ENCODE measurements at regions not wholly inside any gene's neighbourhood (a gene's known extent, or its start where the extent isn't known, plus 50 kb on each side); places are given as distances from the start of the nearest gene placed in this dataset.
"Not testable (repeated sequence)": the region's sequence is repeated elsewhere in the genome, so short reads cannot be mapped to it uniquely, and the experiment has no call there.

- DNase-seq (ENCODE audit: low read depth): peak; percentile 83
Observed at GRCh38 chrX:44675362-44676024, 132.8 kb upstream of the FUNDC1 start.

GRCh38 chrX:44674906-44675305 is 132.2 kb upstream of the FUNDC1 start:
- DNase-seq (ENCODE audit: low read depth): no peak

DNA sequence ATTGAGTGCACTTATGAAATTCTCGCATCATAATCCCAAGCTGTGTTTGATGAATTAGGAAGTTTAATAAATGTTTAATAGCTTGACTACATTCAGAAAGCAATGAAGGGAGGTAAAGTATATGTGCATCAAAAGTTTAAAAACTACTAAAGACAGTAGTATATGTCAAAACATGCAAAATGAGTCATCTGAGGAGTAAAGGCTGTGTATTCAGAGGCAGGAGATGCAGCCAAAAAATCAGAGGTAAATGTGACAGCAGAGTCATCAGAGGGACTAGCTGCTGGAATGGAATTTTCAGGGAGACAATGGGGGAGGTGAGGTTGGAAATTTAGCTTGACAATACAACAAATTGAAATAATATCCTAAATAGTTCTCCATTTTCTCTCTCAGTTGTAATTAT is 127.0 kb upstream of the FUNDC1 start:
- no peak for DNase-seq (ENCODE audit: low read depth)

- DNase-seq (ENCODE audit: low read depth): no peak
Observed at GRCh38 chrX:44667771-44668170, 125.1 kb upstream of the FUNDC1 start.

- not testable (repeated sequence) for DNase-seq (ENCODE audit: low read depth)
Observed at GRCh38 chrX:44657718-44658246, 115.1 kb upstream of the FUNDC1 start.

GRCh38 chrX:44651358-44651757 is 108.7 kb upstream of the FUNDC1 start:
- no peak for DNase-seq (ENCODE audit: low read depth)

- DNase-seq (ENCODE audit: low read depth): no peak
Observed at GRCh38 chrX:44643723-44644122, 101.1 kb upstream of the FUNDC1 start.

- DNase-seq (ENCODE audit: low read depth): no peak
Observed at GRCh38 chrX:44637282-44637681, 94.6 kb upstream of the FUNDC1 start.

DNA sequence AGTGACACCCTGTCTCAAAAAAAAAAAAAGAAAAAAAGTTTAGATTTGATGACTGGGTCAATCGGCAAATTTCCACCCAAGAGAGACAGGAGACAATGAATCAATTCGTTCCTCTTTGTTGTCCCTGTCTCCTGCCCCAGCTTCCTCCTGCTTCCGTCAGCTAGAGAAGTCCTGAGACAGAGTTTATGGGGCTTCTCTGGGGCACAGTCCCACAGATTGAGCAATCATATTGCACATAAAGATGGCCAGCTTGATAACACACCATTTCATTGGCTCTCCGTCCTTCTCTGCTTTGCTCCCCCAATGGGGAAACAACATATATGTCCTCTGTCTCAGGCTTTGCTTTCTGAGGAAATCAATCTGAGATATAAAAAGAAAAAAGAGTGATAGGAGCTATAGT is 78.4 kb upstream of the FUNDC1 start:
- no peak for DNase-seq (ENCODE audit: low read depth)

DNA sequence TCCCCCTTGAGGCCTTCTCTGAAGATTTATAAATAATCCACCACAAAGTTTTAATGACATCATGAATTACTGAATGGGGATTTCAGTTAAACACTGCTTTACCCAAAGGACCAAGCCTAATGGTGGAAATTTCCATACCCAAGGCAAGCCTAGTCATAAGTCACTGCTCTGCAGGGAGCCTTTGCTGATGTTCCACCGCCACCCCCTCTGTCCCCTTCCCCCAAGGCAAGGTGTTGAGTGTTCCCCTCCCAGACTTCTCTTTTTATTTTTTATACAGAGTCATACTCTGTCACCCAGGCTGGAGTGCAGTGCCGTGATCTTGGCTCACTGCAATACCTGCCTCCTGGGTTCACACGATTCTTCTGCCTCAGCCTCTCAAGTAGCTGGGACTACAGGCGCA is 76.4 kb upstream of the FUNDC1 start:
- DNase-seq (ENCODE audit: low read depth): no peak

- DNase-seq (ENCODE audit: low read depth): no peak
Observed at GRCh38 chrX:44596277-44596676, 53.6 kb upstream of the FUNDC1 start.
